ENCODE measurements at regions not wholly inside any gene's neighbourhood (a gene's known extent, or its start where the extent isn't known, plus 50 kb on each side); places are given as distances from the start of the nearest gene placed in this dataset.

DNA sequence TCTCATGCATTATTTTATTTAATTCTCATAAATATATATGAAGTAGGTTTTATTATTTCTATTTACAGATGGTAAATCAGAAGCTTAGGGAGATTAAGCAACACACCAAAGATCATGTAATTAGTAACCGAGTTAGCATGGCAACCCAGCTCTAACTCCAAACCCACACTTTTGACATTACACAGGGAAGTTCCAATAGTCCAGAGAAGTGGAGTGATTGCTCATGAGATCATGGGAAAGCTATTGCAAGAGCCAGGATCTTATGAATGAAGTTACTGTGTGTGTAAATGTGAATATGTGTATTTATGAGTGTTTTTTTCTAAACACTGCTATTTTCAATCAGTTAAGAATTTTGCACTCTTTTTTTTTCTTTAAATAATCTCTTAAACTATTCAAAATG, 225.8 kb upstream of the KIRREL3 start:
- DNase-seq (ENCODE audit: low spot score) = no peak

- DNase-seq (ENCODE audit: low spot score) = no peak
Observed at GRCh38 chr11:127225619-127226018, 225.0 kb upstream of the KIRREL3 start.

DNA sequence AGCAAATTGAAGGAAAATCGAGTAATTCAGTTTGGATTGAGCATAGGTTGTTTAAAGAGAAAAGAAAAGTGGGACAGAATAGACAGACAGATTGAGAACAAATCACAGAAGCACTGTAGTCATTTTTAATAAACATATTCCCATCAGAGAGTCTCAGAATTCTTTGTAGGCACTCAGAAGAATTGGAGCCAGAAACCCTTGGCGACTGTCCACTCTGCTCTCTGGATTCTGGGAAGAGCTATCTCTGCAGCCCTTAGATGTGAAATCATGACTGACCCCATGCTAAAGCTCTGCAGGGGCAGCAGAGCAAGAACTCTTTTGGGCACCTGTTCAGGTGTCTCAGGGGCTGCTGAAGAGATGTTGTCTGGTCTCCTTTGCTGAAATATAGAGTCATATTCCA, 223.7 kb upstream of the KIRREL3 start:
- no peak for DNase-seq (ENCODE audit: low spot score)

- DNase-seq (ENCODE audit: low spot score) = no peak
Observed at GRCh38 chr11:127223633-127224032, 223.1 kb upstream of the KIRREL3 start.

DNA sequence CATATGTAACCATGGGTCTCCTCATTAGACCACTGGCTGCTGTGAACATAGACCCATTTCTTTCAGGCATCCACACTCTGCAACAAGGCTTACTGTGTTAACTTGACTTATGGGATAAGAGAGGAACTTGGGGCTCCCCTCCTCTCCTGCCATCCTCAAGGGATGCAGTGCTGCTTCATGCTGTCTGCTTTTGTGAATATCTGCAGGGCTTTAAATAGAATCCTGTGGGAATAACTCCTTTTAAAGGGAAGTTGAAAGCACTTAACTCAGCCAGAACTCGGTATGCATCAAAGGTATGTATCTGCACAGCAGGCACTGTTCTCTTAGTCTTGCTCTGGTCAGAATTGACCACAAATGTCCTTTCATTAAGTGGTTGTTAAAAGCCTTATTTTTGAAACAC, 222.5 kb upstream of the KIRREL3 start:
- no peak for DNase-seq (ENCODE audit: low spot score)

DNA sequence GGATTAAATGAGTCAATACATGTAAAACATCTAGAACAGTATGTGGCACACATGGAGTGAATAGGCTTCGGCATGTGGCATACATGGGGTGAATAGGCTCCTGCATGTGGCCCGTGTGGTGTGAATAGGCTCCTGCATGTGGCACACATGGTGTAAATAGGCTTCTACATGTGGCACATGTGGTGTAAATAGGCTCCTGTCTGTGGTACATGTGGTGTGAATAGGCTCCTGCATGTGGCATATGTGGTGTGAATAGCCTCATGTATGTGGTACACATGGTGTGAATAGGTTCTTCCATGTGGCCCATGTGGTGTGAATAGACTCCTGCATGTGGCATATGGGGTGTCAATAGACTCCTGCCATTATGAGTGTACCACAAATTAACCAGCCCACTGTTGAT, 219.1 kb upstream of the KIRREL3 start:
- DNase-seq (ENCODE audit: low spot score) = no peak

GRCh38 chr11:127218275-127218608, 217.7 kb upstream of the KIRREL3 start:
- DNase-seq (ENCODE audit: low spot score) = no peak

DNA sequence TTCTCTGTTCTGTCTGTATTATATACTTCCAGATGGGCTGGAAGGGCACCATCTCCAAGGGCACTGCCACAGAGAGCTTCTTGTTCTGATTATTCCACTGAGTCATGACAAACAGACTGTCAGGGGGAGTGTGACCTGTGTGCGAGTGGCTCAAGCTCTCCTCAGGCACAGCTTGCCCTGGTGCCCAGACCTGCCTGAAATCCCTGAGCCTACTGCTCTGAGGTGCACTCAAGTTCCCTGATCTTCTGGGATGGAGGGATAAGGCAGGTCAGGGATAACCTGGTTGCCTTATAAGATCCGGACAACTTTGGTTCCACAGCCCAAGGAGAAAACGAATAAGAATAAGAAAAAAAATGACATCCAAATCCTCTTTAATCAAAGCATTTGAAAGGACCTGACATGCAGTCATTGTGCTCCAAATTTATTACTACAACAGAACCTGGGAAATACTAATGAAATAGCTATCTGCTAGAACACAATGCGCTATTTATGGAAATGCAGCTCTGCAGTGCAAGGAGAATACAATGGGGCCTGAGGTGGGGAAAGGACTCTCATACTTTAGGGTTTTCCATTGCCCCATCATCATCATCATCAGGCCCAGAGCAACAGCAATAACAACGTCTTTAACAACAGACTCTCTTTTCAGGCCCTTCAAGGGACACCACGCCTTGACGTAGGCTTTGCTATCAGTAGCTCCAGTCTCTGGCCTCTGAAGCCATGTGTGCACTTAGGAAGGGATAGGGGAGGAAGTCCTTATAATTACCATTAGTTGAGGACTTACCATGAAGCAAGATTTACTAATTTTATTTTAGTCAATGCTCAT, 217.1 kb upstream of the KIRREL3 start:
- DNase-seq (ENCODE audit: low spot score) = no peak

GRCh38 chr11:127205688-127206217, 205.2 kb upstream of the KIRREL3 start:
- no peak for DNase-seq (ENCODE audit: low spot score)

DNA sequence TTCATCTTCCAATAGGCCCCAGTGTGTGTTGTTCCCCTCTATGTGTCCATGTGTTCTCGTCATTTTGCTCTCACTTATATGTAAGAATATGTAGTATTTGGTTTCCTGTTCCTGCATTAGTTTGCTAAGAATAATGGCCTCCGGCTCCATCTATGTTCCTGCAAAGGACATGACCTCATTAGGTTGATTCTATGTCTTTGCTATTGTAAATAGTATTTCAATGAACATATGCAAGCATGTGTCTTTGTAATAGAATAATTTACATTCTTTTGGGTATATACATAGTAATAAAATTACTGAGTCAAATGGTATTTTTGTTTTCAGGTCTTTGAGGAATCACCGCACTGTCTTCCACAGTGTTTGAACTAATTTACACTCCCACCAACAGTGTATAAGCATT, 202.9 kb upstream of the KIRREL3 start:
- no peak for DNase-seq (ENCODE audit: low spot score)

- DNase-seq (ENCODE audit: low spot score) = no peak
Observed at GRCh38 chr11:127202105-127202504, 201.5 kb upstream of the KIRREL3 start.

- no peak for DNase-seq (ENCODE audit: low spot score)
Observed at GRCh38 chr11:127199306-127199801, 198.8 kb upstream of the KIRREL3 start.

GRCh38 chr11:127195501-127196120, 195.0 kb upstream of the KIRREL3 start:
- DNase-seq (ENCODE audit: low spot score) = no peak

DNA sequence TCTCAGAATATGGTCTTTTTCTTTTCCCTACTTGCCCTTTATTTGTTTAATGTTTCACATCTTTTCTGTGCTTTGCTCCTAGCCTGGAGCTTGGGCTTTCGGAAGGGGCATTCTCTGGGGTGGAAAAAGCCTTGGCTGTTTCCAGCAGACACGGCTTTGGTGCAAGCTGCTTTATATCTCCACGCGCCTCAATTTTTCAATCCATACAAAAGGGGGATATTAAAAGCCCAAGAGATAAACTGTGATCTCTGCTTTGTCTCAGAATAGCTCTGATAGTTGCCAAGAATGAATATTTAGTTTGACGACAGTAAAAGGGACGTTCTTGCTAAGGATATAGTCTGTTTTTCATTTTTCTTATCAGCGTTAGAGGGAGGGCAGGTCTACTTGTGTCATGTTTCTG, 194.0 kb upstream of the KIRREL3 start:
- DNase-seq (ENCODE audit: low spot score) = no peak

GRCh38 chr11:127193950-127194349, 193.4 kb upstream of the KIRREL3 start:
- no peak for DNase-seq (ENCODE audit: low spot score)

DNA sequence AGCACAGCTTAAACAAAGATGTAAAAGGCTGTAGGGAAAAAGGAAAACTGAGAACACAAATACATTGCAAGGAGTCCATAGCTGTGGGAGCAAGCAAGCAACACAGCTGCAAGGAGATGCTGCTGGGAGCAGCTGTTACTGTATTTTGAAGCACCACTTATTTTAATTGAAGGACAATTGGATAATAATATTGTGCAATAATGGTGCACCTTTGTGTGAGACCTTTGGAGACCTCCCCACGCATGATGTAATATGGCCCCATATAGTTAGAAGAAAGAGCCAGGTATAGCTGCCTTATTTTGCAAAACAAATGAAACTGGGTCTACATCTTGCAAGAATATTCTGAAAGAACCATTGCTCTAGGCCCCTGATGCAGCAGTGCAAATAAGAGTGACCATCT, 191.1 kb upstream of the KIRREL3 start:
- no peak for DNase-seq (ENCODE audit: low spot score)

- no peak for DNase-seq (ENCODE audit: low spot score)
Observed at GRCh38 chr11:127191261-127191660, 190.7 kb upstream of the KIRREL3 start.

GRCh38 chr11:127182586-127183203, 182.1 kb upstream of the KIRREL3 start:
- no peak for DNase-seq (ENCODE audit: low spot score)

- no peak for DNase-seq (ENCODE audit: low spot score)
Observed at GRCh38 chr11:127157225-127157624, 156.7 kb upstream of the KIRREL3 start.

DNA sequence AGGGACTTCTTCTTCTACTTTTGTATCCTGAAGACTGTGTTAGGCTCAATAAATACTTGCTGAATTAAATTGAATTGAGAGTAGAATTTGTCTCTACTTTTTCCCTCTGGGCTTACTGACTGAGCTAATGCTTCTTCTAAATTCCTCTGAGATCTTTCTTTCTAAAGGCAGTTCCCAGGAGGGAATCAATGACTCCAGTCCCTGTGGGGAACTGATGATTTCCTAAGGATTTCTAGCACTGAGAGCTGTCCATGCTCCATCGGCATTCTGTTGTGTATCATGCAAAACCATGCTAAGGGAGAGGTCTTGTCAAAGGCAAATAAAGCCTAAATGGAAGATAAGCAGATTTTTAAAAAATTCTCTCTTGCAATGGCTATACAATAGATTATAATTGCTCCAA, 148.8 kb upstream of the KIRREL3 start:
- DNase-seq (ENCODE audit: low spot score) = no peak

GRCh38 chr11:127143251-127143650, 142.7 kb upstream of the KIRREL3 start:
- no peak for DNase-seq (ENCODE audit: low spot score)

GRCh38 chr11:127138613-127139012, 138.0 kb upstream of the KIRREL3 start:
- no peak for DNase-seq (ENCODE audit: low spot score)

GRCh38 chr11:127137771-127138280, 137.3 kb upstream of the KIRREL3 start:
- no peak for DNase-seq (ENCODE audit: low spot score)
